Left colon (tissue), 2 donors: ENCODE measurements at regions not wholly inside any gene's neighbourhood (a gene's known extent, or its start where the extent isn't known, plus 50 kb on each side); places are given as distances from the start of the nearest gene placed in this dataset.
"Not testable (repeated sequence)": the region's sequence is repeated elsewhere in the genome, so short reads cannot be mapped to it uniquely, and the experiment has no call there.

Experiments
- ATAC-seq: fragments of 200-7000 bp; cut with Tn5 transposase; one replicate; pipeline ENCODE4 v1.9.1; 2020; ENCODE audit warnings: mild to moderate bottlenecking, moderate library complexity
- DNase-seq, 2 donors: peaks; one replicate each; pipeline ENCODE4 v3.0.0-alpha.2; 2020
- intact Hi-C, 2 donors: fragments of 100-400 bp; cut with DNase I in 1 of 2; cut with micrococcal nuclease in 1 of 2; formaldehyde crosslinking; loops; one replicate each; pipeline versions ENCODE4 v1.11.2 to v1.14.0; 2022; cut with DNase I, micrococcal nuclease
- donor health status: DM: no; HTN: no; CAD: no.
- donor health status: DM: yes; HTN: yes; CAD: no.

DNA sequence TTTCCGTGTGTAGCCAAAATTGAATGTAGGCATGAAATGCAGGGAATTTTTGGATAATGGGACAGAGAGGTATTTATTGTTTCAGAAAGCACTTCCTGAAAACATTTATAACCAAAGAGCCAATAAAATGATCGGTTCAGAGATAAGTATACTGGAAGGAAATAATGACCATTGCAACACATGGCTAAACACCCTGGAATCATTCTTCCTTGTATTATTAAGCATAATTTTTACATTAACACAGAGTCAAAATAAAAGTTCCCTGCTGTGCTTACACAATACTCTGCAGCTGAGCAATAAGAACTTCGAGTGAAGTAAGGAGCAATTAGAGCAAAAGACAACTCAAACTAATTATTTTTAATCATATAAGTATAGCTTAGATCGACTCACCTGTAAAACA lies 648.3 kb downstream of the TNS3 start:
- no peak for ATAC-seq
- intact Hi-C loops, result no loop called here
- no peak for DNase-seq

DNA sequence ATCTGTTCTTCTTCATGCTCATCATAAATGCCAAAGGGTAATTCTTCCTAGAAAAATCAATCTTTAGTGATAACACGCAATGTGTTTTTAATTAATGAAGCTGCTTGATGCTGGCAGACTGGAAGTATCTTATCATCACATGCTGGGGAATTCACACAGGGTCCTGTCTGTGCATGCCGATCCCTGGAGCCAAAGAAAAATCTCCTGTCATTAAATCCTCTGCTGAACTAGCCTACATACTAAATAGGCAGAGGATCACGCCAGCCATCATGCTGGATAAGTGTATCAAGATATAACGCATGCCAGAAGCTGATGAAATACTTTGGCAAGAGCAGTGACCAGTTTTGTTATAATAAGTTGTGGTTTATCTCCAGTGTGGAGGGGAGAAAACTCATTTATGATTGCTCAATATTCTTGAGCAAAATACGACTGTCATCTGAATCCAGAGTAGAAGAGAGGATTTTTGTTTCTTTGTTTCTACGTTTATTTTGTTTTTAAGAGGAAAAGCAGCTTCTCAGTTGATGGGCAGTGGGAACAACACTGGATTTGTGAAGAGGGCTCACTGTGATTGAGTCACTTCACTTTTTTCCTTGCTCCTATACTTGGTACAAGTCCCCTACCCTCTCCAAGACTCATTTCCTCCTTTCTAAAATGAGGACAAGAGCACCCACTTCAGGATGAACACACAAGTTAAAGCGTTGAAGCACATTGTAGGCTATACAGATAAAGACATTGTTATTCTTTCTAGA lies 649.1 kb downstream of the TNS3 start:
- intact Hi-C loops, result no loop called here
- ATAC-seq (no peak), DNase-seq (peak; percentile 10 to 28)

GRCh38 chr7:46932306-46932675 lies 649.6 kb downstream of the TNS3 start:
- ATAC-seq (no peak), DNase-seq (no peak)
- intact Hi-C loops, result no loop called here

GRCh38 chr7:46930366-46930765 lies 651.5 kb downstream of the TNS3 start:
- DNase-seq, result no peak
- no peak for ATAC-seq
- intact Hi-C loops, result no loop called here

GRCh38 chr7:46929359-46929758 lies 652.6 kb downstream of the TNS3 start:
- ATAC-seq, result no peak
- intact Hi-C loops, result no loop called here

DNA sequence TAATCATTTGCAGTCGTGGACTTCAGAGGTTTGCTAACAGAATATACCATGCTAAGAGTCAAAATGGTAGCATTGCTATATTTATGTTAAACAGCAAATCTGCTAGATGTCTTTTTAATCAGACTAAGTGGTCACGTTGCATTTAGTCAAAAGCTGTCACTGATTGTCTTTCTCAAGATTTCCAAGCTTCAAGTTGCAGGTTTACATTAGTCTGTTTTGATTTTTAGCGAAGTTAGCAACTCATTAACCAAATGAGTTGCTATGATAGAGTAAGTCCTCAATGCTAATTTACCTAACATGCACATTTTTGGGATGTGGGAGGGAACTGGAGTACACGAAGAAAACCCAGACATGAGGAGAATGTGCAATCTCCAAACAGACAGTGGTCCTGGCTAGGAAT lies 653.2 kb downstream of the TNS3 start:
- DNase-seq (no peak), ATAC-seq (no peak)
- intact Hi-C loops, result no loop called here

More at GRCh38 chr7:46929359-46929758, 652.6 kb downstream of the TNS3 start:
- no peak for DNase-seq

DNA sequence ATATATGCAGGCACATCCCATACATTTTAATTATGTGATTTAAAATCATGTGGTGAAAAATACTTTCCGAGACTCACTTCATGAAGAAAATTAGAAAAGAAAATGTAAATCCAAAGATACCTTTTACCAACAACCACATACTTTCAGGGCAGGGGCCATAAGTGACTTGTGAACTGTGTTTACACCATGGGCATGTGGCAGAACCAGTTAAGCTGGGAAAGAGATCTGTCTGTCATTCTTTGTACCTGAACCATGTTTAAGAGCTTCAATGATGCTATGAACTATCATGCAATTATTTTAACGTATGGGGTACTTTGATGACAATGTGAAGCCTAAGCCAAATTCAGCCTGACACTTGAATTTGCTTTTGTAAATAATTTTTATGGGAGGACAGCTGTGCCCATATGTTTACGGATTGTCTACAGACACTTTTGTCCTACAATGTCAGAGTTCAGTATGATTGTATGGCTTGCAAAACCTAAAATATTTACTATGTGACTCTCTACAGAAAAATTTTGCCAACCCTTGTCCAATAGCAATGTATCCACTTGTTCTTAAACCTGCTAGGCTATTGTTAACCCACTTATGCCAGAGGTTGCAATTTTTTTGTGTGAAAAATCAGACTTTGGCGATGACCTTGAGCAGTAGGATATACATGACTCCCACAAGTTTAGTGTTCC lies 654.6 kb downstream of the TNS3 start:
- intact Hi-C loops, result no loop called here
- DNase-seq (no peak), ATAC-seq (no peak)

DNA sequence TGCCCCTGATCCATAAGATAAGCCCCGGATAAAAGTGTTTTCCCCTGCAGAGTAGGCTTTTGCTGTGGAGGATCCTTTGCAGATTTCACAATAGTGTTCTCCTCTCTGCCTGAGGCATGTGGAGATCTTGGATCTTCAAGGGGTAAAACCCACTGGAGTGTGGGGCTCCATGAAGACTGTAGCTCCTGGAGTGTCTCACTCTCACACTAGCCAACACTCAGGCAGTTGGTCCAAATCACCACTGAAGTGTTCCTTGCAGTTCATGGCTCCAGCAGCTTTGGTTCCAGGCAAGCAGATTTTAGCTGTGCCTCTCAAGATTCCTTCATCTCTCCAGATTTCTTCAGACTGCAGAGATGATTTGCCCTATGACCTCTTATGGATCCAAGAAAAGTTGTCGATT lies 665.3 kb downstream of the TNS3 start:
- ATAC-seq, result no peak
- intact Hi-C loops, result no loop called here
- no peak for DNase-seq

GRCh38 chr7:46912692-46913091 lies 669.2 kb downstream of the TNS3 start:
- DNase-seq, result no peak
- ATAC-seq, result no peak
- intact Hi-C loops, result no loop called here

DNA sequence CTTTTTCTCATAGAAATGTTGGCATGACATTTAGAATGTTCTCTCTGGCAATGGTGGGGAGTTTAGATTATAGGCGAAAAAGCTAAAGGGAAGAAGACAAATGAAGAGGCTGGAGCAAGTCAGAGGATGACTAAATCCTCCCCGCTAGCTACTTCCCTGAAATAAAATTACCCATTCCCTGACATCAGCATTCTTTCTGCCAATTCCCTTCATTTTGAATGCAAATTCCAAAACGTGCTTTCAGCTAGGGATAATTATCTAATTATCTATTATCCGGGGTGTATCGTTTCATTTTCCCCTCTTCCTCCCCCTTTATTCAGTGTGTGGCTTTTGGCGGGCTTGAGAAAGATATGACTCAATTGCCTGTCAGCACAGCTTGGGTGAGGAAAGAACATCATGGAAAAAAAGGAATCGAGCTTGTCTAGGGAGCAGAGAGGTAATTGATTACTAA lies 672.3 kb downstream of the TNS3 start:
- DNase-seq (no peak), ATAC-seq (no peak)
- intact Hi-C loops, result no loop called here

DNA sequence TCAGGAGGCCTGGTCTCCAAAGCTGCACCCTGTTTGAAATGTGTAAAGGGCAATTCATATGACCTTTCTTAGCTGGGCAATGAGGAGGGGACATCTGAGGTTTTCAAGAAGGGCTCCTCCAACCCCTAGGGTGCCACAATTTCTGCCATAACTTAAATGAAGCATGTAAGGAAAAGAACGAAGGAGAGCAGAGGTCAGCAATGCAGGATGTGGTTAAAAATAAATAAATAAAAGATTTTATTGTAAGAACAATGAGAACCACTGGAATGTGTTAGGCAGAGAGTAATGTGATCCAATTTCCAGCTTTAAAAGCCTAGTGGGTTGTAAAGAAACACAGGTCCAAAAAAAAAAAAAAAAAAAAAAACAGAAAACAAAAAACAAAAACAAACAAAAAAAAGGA lies 673.1 kb downstream of the TNS3 start:
- intact Hi-C loops, result no loop called here
- no peak for DNase-seq
- ATAC-seq, result no peak

DNA sequence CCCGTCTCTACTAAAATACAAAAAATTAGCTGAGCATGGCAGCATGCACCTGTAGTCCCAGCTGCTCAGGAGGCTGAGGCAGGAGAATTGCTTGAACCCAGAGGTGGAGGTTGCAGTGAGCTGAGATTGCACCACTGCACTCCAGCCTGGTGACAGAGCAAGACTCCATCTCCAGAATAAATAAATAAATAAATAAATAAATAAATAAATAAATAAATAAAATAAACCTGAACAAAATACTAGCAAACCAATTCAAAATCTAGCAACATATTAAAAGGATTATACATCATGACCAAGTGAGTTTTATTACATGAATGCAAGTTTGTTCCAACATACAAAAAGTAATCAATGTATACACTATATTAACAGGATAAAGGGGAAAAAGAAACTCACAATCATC lies 677.4 kb downstream of the TNS3 start:
- ATAC-seq, DNase-seq, intact Hi-C loops: not testable (repeated sequence)

GRCh38 chr7:46902463-46902862 lies 679.4 kb downstream of the TNS3 start:
- intact Hi-C loops, result no loop called here
- DNase-seq, result no peak
- ATAC-seq, result no peak

GRCh38 chr7:46900312-46901263 lies 681.3 kb downstream of the TNS3 start:
- ATAC-seq, result no peak
- intact Hi-C loops, result no loop called here

GRCh38 chr7:46897381-46897780 lies 684.5 kb downstream of the TNS3 start:
- ATAC-seq, result no peak
- no peak for DNase-seq
- intact Hi-C loops, result no loop called here

More at GRCh38 chr7:46900312-46901263, 681.3 kb downstream of the TNS3 start:
- no peak for DNase-seq

- intact Hi-C loops, result no loop called here
- DNase-seq (no peak), ATAC-seq (no peak)
Observed at GRCh38 chr7:46886669-46887374, 695.1 kb downstream of the TNS3 start.

DNA sequence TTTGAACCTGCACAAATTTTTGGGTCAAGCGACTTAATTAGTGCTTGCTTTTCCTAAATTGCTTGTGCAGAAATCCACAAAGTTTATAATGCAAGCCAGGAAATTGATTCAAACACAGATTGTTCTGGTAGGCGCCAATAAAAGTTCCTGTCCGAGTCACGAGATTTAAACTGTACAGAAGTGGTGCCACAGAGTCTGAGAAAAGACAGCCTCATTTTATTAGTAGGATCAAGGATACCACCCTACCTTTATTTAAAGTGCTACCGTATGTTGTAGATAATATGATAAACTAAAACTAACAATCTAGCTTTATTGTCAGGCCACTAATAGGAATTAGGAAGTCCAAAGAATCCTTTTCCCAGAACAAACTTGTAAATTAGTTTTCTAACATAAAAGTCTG lies 696.7 kb downstream of the TNS3 start:
- DNase-seq, result no peak
- ATAC-seq, result no peak
- intact Hi-C loops, result no loop called here

- intact Hi-C loops, result no loop called here
- no peak for ATAC-seq
- DNase-seq, result no peak
Observed at GRCh38 chr7:46881507-46882127, 700.3 kb downstream of the TNS3 start.
